HG03571 (cell line): ENCODE measurements at regions not wholly inside any gene's neighbourhood (a gene's known extent, or its start where the extent isn't known, plus 50 kb on each side); places are given as distances from the start of the nearest gene placed in this dataset.
"Not testable (repeated sequence)": the region's sequence is repeated elsewhere in the genome, so short reads cannot be mapped to it uniquely, and the experiment has no call there.

Experiments
- ATAC-seq: cut with Tn5 transposase; IDR thresholded peaks from one replicate; pipeline ENCODE4 v1.9.1; 2021; ENCODE audit not compliant: unreplicated experiment

- no peak for ATAC-seq
Measured at GRCh38 chrX:7640392-7640791, 202.6 kb upstream of the VCX start.

DNA sequence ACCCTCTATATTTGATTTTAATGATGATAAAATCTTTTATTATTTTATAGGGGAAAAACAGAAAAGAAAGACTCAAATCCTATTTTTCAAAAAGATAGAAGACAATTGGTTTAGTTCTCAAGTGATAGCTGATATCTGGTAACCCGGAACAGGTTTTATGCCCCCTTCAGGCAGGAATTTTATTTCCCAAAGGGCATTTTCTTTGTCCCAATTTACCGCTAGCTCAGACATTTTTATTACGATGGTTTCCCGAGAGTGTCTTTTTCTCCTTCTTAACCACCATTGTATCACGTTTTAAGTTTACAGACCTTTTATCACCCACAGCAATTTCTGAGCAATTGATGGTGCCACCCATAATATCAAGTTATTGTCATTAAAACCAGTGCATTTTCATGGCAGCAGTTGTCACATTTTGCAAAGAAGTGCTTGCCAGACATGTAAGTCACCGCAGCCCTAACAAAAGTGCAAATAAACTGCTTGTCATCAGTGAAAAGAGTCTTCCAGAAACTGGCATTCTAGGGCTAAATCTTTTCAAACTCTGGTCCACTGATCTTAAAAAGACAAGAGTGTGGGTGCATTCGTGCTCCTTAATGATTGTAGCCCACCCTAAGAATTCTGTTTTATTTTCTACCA, 204.8 kb upstream of the VCX start:
- no peak for ATAC-seq

DNA sequence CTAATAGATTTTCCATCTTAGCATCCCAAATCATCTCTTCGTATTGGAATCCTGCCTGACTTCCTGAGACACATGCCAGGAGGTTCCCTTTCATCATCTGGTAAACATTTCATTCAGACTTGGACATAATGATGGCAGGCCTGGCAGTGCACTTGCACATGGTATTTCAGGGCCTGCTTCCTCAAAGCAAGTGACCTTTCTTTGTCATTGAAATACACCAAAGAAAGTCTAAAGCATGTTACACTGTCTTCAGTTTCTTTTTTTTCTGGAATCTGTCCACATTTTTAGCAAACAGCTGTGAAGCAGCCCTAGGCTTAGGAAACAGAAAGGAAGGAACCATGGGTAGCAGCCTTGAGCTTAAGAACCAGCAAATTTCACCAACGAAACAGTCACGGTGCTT, 205.9 kb upstream of the VCX start:
- ATAC-seq = no peak

DNA sequence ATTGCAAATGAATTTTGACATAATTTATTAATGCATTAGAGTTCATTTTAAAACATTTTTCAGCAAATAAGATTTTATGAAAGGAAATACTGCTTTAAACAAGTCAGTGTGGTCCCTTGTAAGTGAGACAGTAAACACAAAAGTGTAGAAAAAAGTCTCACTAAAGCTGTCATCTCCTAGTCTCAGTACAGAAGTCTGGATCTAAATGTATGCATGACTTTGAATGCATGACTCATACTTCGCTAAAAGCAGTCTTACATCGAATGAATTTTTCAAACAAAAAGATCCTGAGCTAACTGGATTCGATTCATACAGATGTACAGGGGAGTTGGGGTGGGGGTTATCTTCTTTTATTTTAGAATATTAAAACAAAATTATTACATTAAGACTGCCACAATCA, 207.4 kb upstream of the VCX start:
- ATAC-seq = no peak

DNA sequence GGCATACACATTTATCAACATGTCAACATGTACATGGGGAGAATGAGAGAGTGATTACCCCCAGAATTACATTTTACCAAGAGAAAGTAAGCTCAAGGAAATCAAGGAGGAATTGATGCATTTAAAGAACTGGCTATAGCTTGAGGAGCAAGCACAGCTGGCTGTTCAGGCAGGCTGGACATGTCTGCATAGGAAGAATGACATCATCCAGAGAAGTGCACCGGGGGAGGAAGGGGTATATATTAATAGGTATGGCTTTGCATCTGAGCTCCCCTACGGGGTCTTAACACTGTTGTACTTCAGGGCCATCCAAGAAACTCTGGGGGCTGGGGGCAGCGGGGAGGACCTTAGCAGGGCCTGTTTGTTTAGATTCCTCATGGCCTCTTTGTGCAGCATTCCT, 222.4 kb upstream of the VCX start:
- no peak for ATAC-seq

- ATAC-seq = no peak
Measured at GRCh38 chrX:7617994-7618393, 225.0 kb upstream of the VCX start.

DNA sequence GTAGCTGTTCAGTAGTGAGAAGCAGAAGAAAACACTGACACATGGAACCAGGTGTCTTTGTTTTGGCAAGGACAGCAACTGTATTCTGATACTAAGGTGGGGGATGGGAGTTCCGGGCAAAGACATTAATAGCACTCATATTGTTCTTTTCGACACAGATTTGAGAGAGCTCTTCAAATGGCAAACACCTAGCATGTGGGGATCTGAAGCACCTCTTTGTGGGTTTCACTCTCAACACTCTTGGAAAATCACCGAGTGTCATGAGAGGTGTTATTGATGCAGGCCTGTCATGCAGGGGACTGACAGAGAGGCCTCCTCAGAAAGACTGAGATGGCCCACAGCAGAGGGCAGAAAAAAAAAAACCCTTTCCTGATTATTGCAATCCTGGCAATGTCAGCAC, 228.4 kb upstream of the VCX start:
- no peak for ATAC-seq

DNA sequence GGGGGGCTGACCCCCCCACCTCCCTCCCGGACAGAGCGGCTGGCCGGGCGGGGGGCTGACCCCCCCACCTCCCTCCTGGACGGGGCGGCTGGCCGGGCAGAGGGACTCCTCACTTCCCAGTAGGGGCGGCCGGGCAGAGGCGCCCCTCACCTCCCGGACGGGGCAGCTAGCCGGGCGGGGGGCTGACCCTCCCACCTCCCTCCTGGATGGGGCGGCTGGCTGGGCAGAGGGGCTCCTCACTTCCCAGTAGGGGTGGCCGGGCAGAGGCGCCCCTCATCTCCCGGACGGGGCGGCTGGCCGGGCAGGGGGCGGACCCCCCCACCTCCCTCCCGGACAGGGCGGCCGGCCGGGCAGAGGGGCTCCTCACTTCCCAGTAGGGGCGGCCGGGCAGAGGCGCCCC, 234.3 kb upstream of the VCX start:
- ATAC-seq = not testable (repeated sequence)

- ATAC-seq = no peak
Measured at GRCh38 chrX:7606039-7606652, 236.8 kb upstream of the VCX start.

- no peak for ATAC-seq
Measured at GRCh38 chrX:7603387-7603786, 239.6 kb upstream of the VCX start.

- no peak for ATAC-seq
Measured at GRCh38 chrX:7596822-7597221, 246.1 kb upstream of the VCX start.

- not testable (repeated sequence) for ATAC-seq
Measured at GRCh38 chrX:7593370-7593769, 249.6 kb upstream of the VCX start.

- no peak for ATAC-seq
Measured at GRCh38 chrX:7586126-7586525, 256.8 kb upstream of the VCX start.

GRCh38 chrX:7582191-7582590, 260.8 kb upstream of the VCX start:
- no peak for ATAC-seq

- ATAC-seq = no peak
Measured at GRCh38 chrX:7580127-7580526, 262.8 kb upstream of the VCX start.

GRCh38 chrX:7574325-7574724, 268.6 kb upstream of the VCX start:
- no peak for ATAC-seq

- ATAC-seq = no peak
Measured at GRCh38 chrX:7570432-7571029, 272.4 kb upstream of the VCX start.

DNA sequence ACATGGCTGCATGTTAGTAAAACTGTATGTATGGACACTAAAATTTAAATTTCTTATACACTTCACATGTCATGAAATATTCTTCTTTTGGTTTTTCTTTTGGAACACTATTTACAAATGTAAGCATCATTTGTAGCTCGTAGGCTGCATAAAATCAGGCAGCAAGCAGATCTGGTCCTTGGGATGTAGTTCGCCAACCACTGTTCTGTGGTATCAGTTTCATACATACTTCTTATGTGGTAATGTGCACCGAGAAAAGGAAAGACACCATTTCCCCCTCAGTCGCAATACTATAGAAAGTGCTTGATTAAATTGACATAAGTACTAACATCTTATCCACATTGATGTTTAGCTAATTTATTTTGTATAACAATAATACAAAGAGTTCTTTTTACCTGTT, 274.4 kb upstream of the VCX start:
- ATAC-seq = no peak

DNA sequence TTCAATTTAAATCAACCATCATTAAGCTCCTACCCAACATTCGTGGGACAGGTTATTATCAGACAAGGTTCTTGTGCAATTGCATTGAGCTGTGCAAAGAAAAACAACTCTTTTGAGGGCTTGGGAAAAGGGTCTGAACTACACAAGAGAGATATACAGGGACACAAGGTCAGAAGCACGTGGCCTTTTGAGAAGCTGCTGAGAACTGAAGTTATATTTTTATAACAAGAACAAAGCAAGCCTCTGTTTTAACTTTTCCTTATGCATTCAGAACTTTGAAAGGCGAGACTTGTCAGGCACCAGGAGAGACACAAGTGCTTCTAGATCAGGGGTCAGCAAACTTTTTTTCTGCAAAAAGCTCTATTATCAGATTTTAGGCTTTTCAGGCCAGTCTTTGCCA, 274.8 kb upstream of the VCX start:
- ATAC-seq = no peak

DNA sequence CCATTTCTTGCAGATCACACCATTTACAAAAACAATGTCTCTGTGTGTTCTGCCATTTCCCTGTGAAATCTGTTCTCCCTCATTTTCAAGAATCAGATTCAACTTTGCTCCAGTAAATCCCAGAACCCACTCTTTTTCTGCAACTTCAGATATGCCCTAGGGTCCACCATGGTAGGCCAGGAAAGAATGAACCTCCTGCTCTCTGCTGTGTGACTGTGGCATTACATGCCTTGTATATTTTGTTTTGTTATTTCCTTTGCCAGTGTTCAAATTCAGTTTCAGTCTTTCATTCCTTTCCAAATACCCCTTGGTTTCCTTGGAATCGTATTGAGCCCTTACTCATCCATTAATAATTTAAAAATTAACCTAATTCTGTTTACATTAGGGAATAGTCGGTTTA, 290.2 kb upstream of the VCX start:
- no peak for ATAC-seq

- no peak for ATAC-seq
Measured at GRCh38 chrX:7546551-7547080, 296.4 kb upstream of the VCX start.

DNA sequence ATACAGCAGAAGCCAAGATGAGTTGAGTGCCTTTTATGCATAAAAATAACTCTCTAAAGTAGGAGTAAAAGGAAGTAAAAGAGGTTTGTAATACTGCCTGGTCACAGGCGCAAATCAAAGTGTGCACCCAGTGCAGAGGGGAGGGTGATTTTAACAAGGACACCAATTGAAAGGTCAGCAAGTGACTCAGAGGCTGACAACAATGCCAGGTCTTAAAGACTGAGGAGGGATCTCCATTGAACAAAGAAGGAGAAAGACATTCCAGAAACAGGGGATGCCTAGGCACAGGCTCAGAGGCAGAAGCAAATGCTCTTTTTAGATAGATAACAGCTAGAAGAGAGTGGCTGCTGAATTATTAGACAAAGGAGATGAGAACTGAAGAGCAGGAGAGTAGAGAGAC, 297.4 kb upstream of the VCX start:
- no peak for ATAC-seq
